Left ventricle myocardium inferior (tissue), 1 donor: ENCODE measurements at regions not wholly inside any gene's neighbourhood (a gene's known extent, or its start where the extent isn't known, plus 50 kb on each side); places are given as distances from the start of the nearest gene placed in this dataset.

Experiments
- DNase-seq: peaks from one replicate; pipeline ENCODE4 v3.0.0-alpha.2; 2020
- H3K27ac ChIP-seq: fragments of 200-600 bp; replicated peaks from 2 replicates; pipeline ENCODE4 v1.8.0; 2021
- H3K27me3 ChIP-seq: fragments of 200-600 bp; 2 replicates; pipeline ENCODE4 v1.8.0; 2021; ENCODE audit warnings: low read depth
- H3K36me3 ChIP-seq: fragments of 200-600 bp; 2 replicates; pipeline ENCODE4 v1.8.0; 2021
- H3K4me1 ChIP-seq: fragments of 200-600 bp; 2 replicates; pipeline ENCODE4 v1.8.0; 2021
- H3K4me3 ChIP-seq: fragments of 200-600 bp; 2 replicates; pipeline ENCODE4 v1.8.0; 2021; ENCODE audit warnings: mild to moderate bottlenecking, moderate library complexity
- H3K9me3 ChIP-seq: fragments of 200-600 bp; replicated peaks from 2 replicates; pipeline ENCODE4 v1.8.0; 2021
- CTCF ChIP-seq: fragments of 200-600 bp; IDR thresholded peaks from 2 replicates; pipeline ENCODE4 v1.8.0; 2021; ENCODE audit warnings: antibody characterized with exemption, mild to moderate bottlenecking, borderline replicate concordance
- intact Hi-C: fragments of 100-400 bp; cut with micrococcal nuclease; formaldehyde crosslinking; loops from one replicate; pipeline ENCODE4 v1.11.0; 2022
- donor health status: DM: no; HTN: yes; CAD: no; lungs with severe emphysema.

- H3K9me3 ChIP-seq, result peaks cover 45% of the 10 kb centered on the region
- no peak overlapping the region for H3K4me3 ChIP-seq
- no peaks in the 10 kb centered on the region for H3K4me1 ChIP-seq
- no peak for TF ChIP-seq CTCF
- no peak for DNase-seq
- H3K27me3 ChIP-seq, result no peaks in the 10 kb centered on the region
- H3K27ac ChIP-seq, result no peak overlapping the region
- intact Hi-C loops, result no loop called here
- H3K36me3 ChIP-seq, result no peaks in the 10 kb centered on the region
Observed at GRCh38 chr14:38490273-38490672, 234.4 kb upstream of the CLEC14A start.

- Histone ChIP-seq H3K4me1 (no peaks in the 10 kb centered on the region), H3K4me3 (no peak overlapping the region), H3K36me3 (no peaks in the 10 kb centered on the region), H3K27ac (no peak overlapping the region), H3K9me3 (peaks cover 12% of the 10 kb centered on the region), H3K27me3 (no peaks in the 10 kb centered on the region)
- intact Hi-C loops, result no loop called here
- no peak for TF ChIP-seq CTCF
- DNase-seq, result no peak
Observed at GRCh38 chr14:38485026-38485425, 229.1 kb upstream of the CLEC14A start.

- no peak overlapping the region for H3K27ac ChIP-seq
- peaks cover 29% of the 10 kb centered on the region for H3K9me3 ChIP-seq
- intact Hi-C loops, result no loop called here
- DNase-seq, result no peak
- H3K36me3 ChIP-seq, result no peaks in the 10 kb centered on the region
- TF ChIP-seq CTCF, result no peak
- H3K4me1 ChIP-seq, result no peaks in the 10 kb centered on the region
- no peak overlapping the region for H3K4me3 ChIP-seq
- H3K27me3 ChIP-seq, result no peaks in the 10 kb centered on the region
Observed at GRCh38 chr14:38481952-38482678, 226.2 kb upstream of the CLEC14A start.

- no peak for TF ChIP-seq CTCF
- Histone ChIP-seq H3K4me3 (no peak overlapping the region), H3K27me3 (no peaks in the 10 kb centered on the region), H3K9me3 (peaks cover 9% of the 10 kb centered on the region), H3K4me1 (no peaks in the 10 kb centered on the region), H3K36me3 (no peaks in the 10 kb centered on the region), H3K27ac (no peak overlapping the region)
- intact Hi-C loops, result no loop called here
- no peak for DNase-seq
Observed at GRCh38 chr14:38469156-38469555, 213.3 kb upstream of the CLEC14A start.

- intact Hi-C loops, result no loop called here
- no peak overlapping the region for H3K4me3 ChIP-seq
- peaks cover 58% of the 10 kb centered on the region for H3K9me3 ChIP-seq
- H3K27ac ChIP-seq, result no peak overlapping the region
- no peaks in the 10 kb centered on the region for H3K36me3 ChIP-seq
- no peaks in the 10 kb centered on the region for H3K4me1 ChIP-seq
- no peaks in the 10 kb centered on the region for H3K27me3 ChIP-seq
- TF ChIP-seq CTCF, result no peak
- DNase-seq, result no peak
Observed at GRCh38 chr14:38442208-38442607, 186.3 kb upstream of the CLEC14A start.
